Mesothelial cell of epicardium (in vitro differentiated cells): ENCODE measurements at regions not wholly inside any gene's neighbourhood (a gene's known extent, or its start where the extent isn't known, plus 50 kb on each side); places are given as distances from the start of the nearest gene placed in this dataset.

ENCODE experiments used
- DNase-seq, 2 experiments: peaks; one replicate each; pipeline ENCODE4 v3.0.0; 2021; ENCODE audit warnings: low spot score in 2 of 2; ENCODE audit not compliant: unreplicated experiment in 2 of 2
- H3K27ac Mint-ChIP-seq: 2 replicates; pipeline ENCODE4 v1.8.0; 2021; ENCODE audit warnings: mixed read lengths
- H3K27me3 Mint-ChIP-seq: 2 replicates; pipeline ENCODE4 v1.8.0; 2021; ENCODE audit warnings: low read depth, mixed read lengths
- H3K36me3 Mint-ChIP-seq: 2 replicates; pipeline ENCODE4 v1.8.0; 2021; ENCODE audit warnings: mixed read lengths
- H3K4me1 Mint-ChIP-seq: 2 replicates; pipeline ENCODE4 v1.8.0; 2021; ENCODE audit warnings: mixed read lengths
- H3K4me3 Mint-ChIP-seq: 2 replicates; pipeline ENCODE4 v1.8.0; 2021; ENCODE audit warnings: mild to moderate bottlenecking, moderate library complexity, mixed read lengths
- H3K9me3 Mint-ChIP-seq: 2 replicates; pipeline ENCODE4 v1.8.0; 2021; ENCODE audit warnings: mixed read lengths
- TF ChIP-seq, protein P1 (sequence below): fragments of 200-600 bp; sonication (generic); IDR thresholded peaks from one replicate; pipeline ENCODE4 v1.5.0; 2021; ENCODE audit warnings: antibody characterized with exemption; ENCODE audit not compliant: unreplicated experiment

DNA sequence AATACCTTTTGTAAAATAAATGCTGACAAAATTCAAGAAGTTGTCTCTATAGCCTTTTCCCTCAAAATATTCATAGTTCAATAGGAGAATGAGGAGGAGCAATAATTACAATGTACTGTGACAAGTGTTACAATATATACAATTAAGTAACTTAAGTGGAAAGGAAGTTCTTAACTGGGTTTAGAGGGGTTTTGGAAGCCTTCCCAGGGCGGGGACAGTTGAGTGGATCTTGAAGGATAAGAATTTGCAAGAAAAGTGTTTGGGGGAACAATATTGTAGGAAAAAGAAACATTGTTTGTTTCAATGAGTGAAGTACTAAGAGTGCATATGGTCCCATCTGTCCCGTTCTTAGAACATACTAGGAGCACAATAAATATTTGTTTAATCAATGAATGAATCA, 165.2 kb upstream of the PLSCR5 start:
- no peaks in the 10 kb centered on the region for H3K27me3 Mint-ChIP-seq
- H3K4me3 Mint-ChIP-seq, result no peak overlapping the region
- no peaks in the 10 kb centered on the region for H3K36me3 Mint-ChIP-seq
- TF ChIP-seq, protein P1, sequence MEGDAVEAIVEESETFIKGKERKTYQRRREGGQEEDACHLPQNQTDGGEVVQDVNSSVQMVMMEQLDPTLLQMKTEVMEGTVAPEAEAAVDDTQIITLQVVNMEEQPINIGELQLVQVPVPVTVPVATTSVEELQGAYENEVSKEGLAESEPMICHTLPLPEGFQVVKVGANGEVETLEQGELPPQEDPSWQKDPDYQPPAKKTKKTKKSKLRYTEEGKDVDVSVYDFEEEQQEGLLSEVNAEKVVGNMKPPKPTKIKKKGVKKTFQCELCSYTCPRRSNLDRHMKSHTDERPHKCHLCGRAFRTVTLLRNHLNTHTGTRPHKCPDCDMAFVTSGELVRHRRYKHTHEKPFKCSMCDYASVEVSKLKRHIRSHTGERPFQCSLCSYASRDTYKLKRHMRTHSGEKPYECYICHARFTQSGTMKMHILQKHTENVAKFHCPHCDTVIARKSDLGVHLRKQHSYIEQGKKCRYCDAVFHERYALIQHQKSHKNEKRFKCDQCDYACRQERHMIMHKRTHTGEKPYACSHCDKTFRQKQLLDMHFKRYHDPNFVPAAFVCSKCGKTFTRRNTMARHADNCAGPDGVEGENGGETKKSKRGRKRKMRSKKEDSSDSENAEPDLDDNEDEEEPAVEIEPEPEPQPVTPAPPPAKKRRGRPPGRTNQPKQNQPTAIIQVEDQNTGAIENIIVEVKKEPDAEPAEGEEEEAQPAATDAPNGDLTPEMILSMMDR, result no peak
- no peak for DNase-seq
- no peaks in the 10 kb centered on the region for H3K4me1 Mint-ChIP-seq
- no peak overlapping the region for H3K27ac Mint-ChIP-seq
- peaks cover 11% of the 10 kb centered on the region for H3K9me3 Mint-ChIP-seq

GRCh38 chr3:146757759-146758158, 152.6 kb upstream of the PLSCR5 start:
- Mint-ChIP-seq H3K9me3 (no peaks in the 10 kb centered on the region), H3K36me3 (no peaks in the 10 kb centered on the region), H3K4me3 (no peak overlapping the region), H3K27ac (no peak overlapping the region), H3K4me1 (no peaks in the 10 kb centered on the region), H3K27me3 (no peaks in the 10 kb centered on the region)
- no peak for DNase-seq
- TF ChIP-seq, protein P1, result no peak

- H3K4me1 Mint-ChIP-seq, result no peaks in the 10 kb centered on the region
- H3K9me3 Mint-ChIP-seq, result peaks cover 13% of the 10 kb centered on the region
- TF ChIP-seq, protein P1, result no peak
- no peak overlapping the region for H3K4me3 Mint-ChIP-seq
- no peaks in the 10 kb centered on the region for H3K27me3 Mint-ChIP-seq
- no peak overlapping the region for H3K27ac Mint-ChIP-seq
- no peak for DNase-seq
- no peaks in the 10 kb centered on the region for H3K36me3 Mint-ChIP-seq
Measured at GRCh38 chr3:146750196-146750595, 145.1 kb upstream of the PLSCR5 start.

GRCh38 chr3:146747928-146748327, 142.8 kb upstream of the PLSCR5 start:
- Mint-ChIP-seq H3K27ac (no peak overlapping the region), H3K36me3 (no peaks in the 10 kb centered on the region), H3K4me1 (peaks cover 3% of the 10 kb centered on the region), H3K4me3 (no peak overlapping the region), H3K27me3 (no peaks in the 10 kb centered on the region), H3K9me3 (peaks cover 13% of the 10 kb centered on the region)
- TF ChIP-seq, protein P1, result no peak
- DNase-seq, result no peak

- peaks cover 13% of the 10 kb centered on the region for H3K9me3 Mint-ChIP-seq
- TF ChIP-seq, protein P1, result no peak
- H3K4me1 Mint-ChIP-seq, result peaks cover 3% of the 10 kb centered on the region
- H3K27ac Mint-ChIP-seq, result no peak overlapping the region
- H3K36me3 Mint-ChIP-seq, result no peaks in the 10 kb centered on the region
- H3K4me3 Mint-ChIP-seq, result no peak overlapping the region
- no peaks in the 10 kb centered on the region for H3K27me3 Mint-ChIP-seq
- DNase-seq, result no peak
Measured at GRCh38 chr3:146747051-146747450, 141.9 kb upstream of the PLSCR5 start.

DNA sequence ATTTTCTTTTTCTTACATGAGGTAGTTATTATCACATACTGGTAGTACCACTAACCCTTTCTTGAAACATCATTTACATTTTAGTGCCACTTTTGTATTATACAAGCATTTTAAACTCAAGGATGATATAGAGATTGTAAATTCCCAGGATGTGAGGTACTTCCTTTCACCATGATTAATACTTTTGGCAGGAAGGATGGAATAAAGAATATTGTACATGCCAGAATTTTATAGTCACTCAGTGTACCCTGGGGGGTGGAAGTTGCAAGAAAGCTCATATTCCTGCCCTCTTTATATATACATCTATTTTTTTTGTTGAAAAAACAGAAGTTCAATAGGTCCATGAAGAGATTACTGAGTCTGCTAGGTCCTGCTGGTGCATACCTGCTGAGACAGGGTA, 141.0 kb upstream of the PLSCR5 start:
- Mint-ChIP-seq H3K4me1 (peaks cover 3% of the 10 kb centered on the region), H3K27ac (no peak overlapping the region)

More for the DNA sequence above, 141.0 kb upstream of the PLSCR5 start:
- H3K9me3 Mint-ChIP-seq, result peaks cover 10% of the 10 kb centered on the region
- no peak for DNase-seq
- no peaks in the 10 kb centered on the region for H3K27me3 Mint-ChIP-seq
- no peak overlapping the region for H3K4me3 Mint-ChIP-seq
- no peaks in the 10 kb centered on the region for H3K36me3 Mint-ChIP-seq
- TF ChIP-seq, protein P1, result no peak
